HepG2 (cell line): ENCODE measurements at regions not wholly inside any gene's neighbourhood (a gene's known extent, or its start where the extent isn't known, plus 50 kb on each side); places are given as distances from the start of the nearest gene placed in this dataset.

Experiments used
- ATAC-seq: fragments of 200-7000 bp; cut with Tn5 transposase; 3 replicates; pipeline ENCODE4 v1.9.1; 2020; ENCODE audit warnings: mild to moderate bottlenecking, moderate library complexity
- BruUV-seq: library from RNA; stranded (reverse); fragments of 400-500 nt; replicated peaks from 2 replicates; lab custom pipeline; 2021; lab: Mats Ljungman, UMichigan
- CTCF ChIA-PET: fragments of 300-600 bp; formaldehyde crosslinking; extraction: SDS; loops from one replicate; lab custom pipeline; 2021; ENCODE audit warnings: low total read pairs, inconsistent platforms, low intra/inter-chr PET ratio; lab: Yijun Ruan, JAX
- POLR2A ChIA-PET: fragments of 350-600 bp; sonication (Branson Sonifier 250); formaldehyde crosslinking; loops from one replicate; lab custom pipeline; 2020; ENCODE audit warnings: antibody characterized with exemption, inconsistent platforms; lab: Yijun Ruan, JAX
- DNase-seq: peaks from one replicate; pipeline ENCODE4 v3.0.0-alpha.2; 2015; ENCODE audit warnings: low spot score
- FAIRE-seq: peaks from 3 replicates; lab custom pipeline; 2011; peaks lifted over from hg19 to GRCh38; lab: Jason Lieb, UNC
- H2AFZ ChIP-seq: one replicate; pipeline ENCODE4 v1.6.1; 2011; ENCODE audit warnings: low read length, inconsistent platforms
- H3K27ac ChIP-seq: fragments of 300-600 bp; 3 replicates; pipeline ENCODE4 v1.8.0; 2011; ENCODE audit warnings: mixed run types, mild to moderate bottlenecking, mixed read lengths, low read length, inconsistent platforms; ENCODE audit not compliant: insufficient read depth; ENCODE audit errors: extremely low read length
- H3K27me3 ChIP-seq, 2 experiments: fragments of 200-600 bp in 1 of 2; 2 replicates in 1 of 2; 3 replicates in 1 of 2; pipeline versions ENCODE4 v1.6.0 to v1.8.0; 2011; ENCODE audit warnings: low read length in 2 of 2, mild to moderate bottlenecking in 2 of 2, moderate library complexity in 2 of 2, inconsistent platforms in 1 of 2; ENCODE audit not compliant: insufficient read depth in 2 of 2, control insufficient read depth in 1 of 2
- H3K36me3 ChIP-seq, 2 experiments: fragments of 200-600 bp in 1 of 2; replicated peaks in 1 of 2; 2 replicates in 1 of 2; 3 replicates in 1 of 2; pipeline versions ENCODE4 v1.5.1 to v1.8.0; 2011; ENCODE audit warnings: low read length in 2 of 2, inconsistent platforms in 1 of 2; ENCODE audit not compliant: insufficient read depth in 2 of 2, control insufficient read depth in 1 of 2
- H3K4me1 ChIP-seq: 2 replicates; pipeline ENCODE4 v1.5.1; 2012; ENCODE audit warnings: low read length, inconsistent platforms; ENCODE audit not compliant: insufficient read depth
- H3K4me2 ChIP-seq: 2 replicates; pipeline ENCODE4 v1.6.0; 2011; ENCODE audit warnings: low read depth, low read length, inconsistent platforms
- H3K4me3 ChIP-seq, 3 experiments: fragments of 200-600 bp in 1 of 3; sonication (generic), shearing (Covaris generic) in 1 of 3; replicated peaks in 1 of 3; 2 replicates each; pipeline ENCODE4 v1.5.1; 2011 to 2016; ENCODE audit warnings: low read length in 3 of 3, inconsistent platforms in 2 of 3, low read depth in 2 of 3, mild to moderate bottlenecking in 2 of 3, control low read depth in 1 of 3, mixed read lengths in 1 of 3; ENCODE audit not compliant: insufficient read depth in 1 of 3
- H3K79me2 ChIP-seq: one replicate; pipeline ENCODE4 v1.6.1; 2011; ENCODE audit warnings: low read length, inconsistent platforms; ENCODE audit not compliant: insufficient read depth
- H3K9ac ChIP-seq: 2 replicates; pipeline ENCODE4 v1.6.0; 2011; ENCODE audit warnings: mild to moderate bottlenecking, low read depth, low read length, inconsistent platforms; ENCODE audit not compliant: insufficient read depth
- H3K9me3 ChIP-seq: 2 replicates; pipeline ENCODE4 v1.5.1; 2012; ENCODE audit warnings: mild to moderate bottlenecking, low read length
- H4K20me1 ChIP-seq: 2 replicates; pipeline ENCODE4 v1.6.0; 2011; ENCODE audit warnings: inconsistent platforms, mild to moderate bottlenecking, low read length, moderate library complexity; ENCODE audit not compliant: insufficient read depth
- ATF7 ChIP-seq, 2 experiments: fragments of 450-650 bp in 1 of 2; sonication (generic) in 1 of 2; formaldehyde crosslinking in 1 of 2; IDR thresholded peaks; 2 replicates each; pipeline versions ENCODE4 v1.4.0 to v1.6.1; 2016 to 2020; ENCODE audit warnings: antibody characterized with exemption in 1 of 2, mild to moderate bottlenecking in 1 of 2, missing genetic modification reagents in 1 of 2
- CREB1 ChIP-seq, 2 experiments: fragments of 450-650 bp in 1 of 2; IDR thresholded peaks; 2 replicates each; pipeline ENCODE4 v1.6.1; 2016 to 2017; ENCODE audit warnings: control low read depth in 1 of 2, mild to moderate bottlenecking in 1 of 2, missing compliant biosample characterization in 1 of 2, missing genetic modification characterization in 1 of 2
- MED8 ChIP-seq: sonication (generic); formaldehyde crosslinking; IDR thresholded peaks from 2 replicates; pipeline ENCODE4 v1.8.1; 2023; ENCODE audit warnings: mild to moderate bottlenecking, missing genetic modification reagents; ENCODE audit not compliant: insufficient replicate concordance
- MIER2 ChIP-seq: IDR thresholded peaks from 2 replicates; pipeline ENCODE4 v1.6.1; 2016; ENCODE audit warnings: missing biosample characterization, missing genetic modification reagents
- RBM39 ChIP-seq: fragments of 200-400 bp; formaldehyde crosslinking; IDR thresholded peaks from one replicate; pipeline ENCODE4 v1.6.1; 2018; ENCODE audit warnings: antibody characterized with exemption, mild to moderate bottlenecking, low read depth, low read length; ENCODE audit not compliant: poor library complexity, severe bottlenecking
- STAG1 ChIP-seq: sonication (generic); formaldehyde crosslinking; IDR thresholded peaks from 2 replicates; pipeline ENCODE4 v1.4.0; 2020; ENCODE audit warnings: missing genetic modification reagents
- WGBS: methylation state at CpG from one replicate; pipeline ENCODE4 v1.1.6; 2017; ENCODE audit warnings: low lambda C conversion rate; 5-methylcytosine and 5-hydroxymethylcytosine counted together
- in situ Hi-C: cut with HindIII; loops from 2 replicates; pipeline ENCODE4 v1.10.0; 2017; ENCODE audit warnings: low pct_unique_long_range_greater_than_20kb; ENCODE audit not compliant: extremely low pct_ligation_motif_present
- intact Hi-C: fragments of 100-400 bp; cut with micrococcal nuclease; formaldehyde crosslinking; loops from one replicate; pipeline ENCODE4 v1.10.0; 2022; ENCODE audit not compliant: unreplicated experiment
- TF ChIP-seq, protein P1 (sequence below): sonication (generic); formaldehyde crosslinking; IDR thresholded peaks from 2 replicates; pipeline ENCODE4 v1.5.0; 2020; ENCODE audit warnings: mild to moderate bottlenecking, missing genetic modification reagents, moderate library complexity
- TF ChIP-seq, protein P2 (sequence below): sonication (generic); formaldehyde crosslinking; IDR thresholded peaks from 2 replicates; pipeline ENCODE4 v1.8.1; 2023; ENCODE audit warnings: mild to moderate bottlenecking, moderate library complexity, missing genetic modification reagents
- TF ChIP-seq, protein P3 (sequence below): sonication (generic); formaldehyde crosslinking; conservative IDR thresholded peaks from 2 replicates; pipeline ENCODE4 v1.8.0; 2022; ENCODE audit warnings: low read depth, missing genetic modification reagents

DNA sequence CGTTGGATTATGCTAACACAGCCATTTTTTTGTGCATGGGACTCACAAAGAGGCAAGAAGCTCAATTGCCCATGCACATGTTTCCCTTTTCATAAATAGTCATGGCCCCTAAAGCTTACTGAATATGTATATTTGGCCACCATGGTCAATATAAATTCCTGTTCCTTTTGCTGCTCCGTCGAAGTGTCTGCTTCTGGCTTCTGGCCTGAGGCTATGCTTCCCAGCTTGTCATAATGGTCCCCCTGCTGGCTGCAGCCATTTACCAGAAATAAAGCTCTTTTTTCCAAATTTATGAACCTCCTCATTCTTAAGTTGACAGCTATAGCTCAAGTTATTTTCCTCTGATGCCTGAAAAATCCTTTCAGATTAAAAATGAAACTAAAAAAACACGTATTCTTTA lies 602.1 kb downstream of the VGLL3 start (continued):
- TF ChIP-seq, protein P1, sequence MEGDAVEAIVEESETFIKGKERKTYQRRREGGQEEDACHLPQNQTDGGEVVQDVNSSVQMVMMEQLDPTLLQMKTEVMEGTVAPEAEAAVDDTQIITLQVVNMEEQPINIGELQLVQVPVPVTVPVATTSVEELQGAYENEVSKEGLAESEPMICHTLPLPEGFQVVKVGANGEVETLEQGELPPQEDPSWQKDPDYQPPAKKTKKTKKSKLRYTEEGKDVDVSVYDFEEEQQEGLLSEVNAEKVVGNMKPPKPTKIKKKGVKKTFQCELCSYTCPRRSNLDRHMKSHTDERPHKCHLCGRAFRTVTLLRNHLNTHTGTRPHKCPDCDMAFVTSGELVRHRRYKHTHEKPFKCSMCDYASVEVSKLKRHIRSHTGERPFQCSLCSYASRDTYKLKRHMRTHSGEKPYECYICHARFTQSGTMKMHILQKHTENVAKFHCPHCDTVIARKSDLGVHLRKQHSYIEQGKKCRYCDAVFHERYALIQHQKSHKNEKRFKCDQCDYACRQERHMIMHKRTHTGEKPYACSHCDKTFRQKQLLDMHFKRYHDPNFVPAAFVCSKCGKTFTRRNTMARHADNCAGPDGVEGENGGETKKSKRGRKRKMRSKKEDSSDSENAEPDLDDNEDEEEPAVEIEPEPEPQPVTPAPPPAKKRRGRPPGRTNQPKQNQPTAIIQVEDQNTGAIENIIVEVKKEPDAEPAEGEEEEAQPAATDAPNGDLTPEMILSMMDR = peak; percentile 43
- TF ChIP-seq STAG1 (CRISPR knock-in tag) = peak; percentile 51
- TF ChIP-seq, protein P2, sequence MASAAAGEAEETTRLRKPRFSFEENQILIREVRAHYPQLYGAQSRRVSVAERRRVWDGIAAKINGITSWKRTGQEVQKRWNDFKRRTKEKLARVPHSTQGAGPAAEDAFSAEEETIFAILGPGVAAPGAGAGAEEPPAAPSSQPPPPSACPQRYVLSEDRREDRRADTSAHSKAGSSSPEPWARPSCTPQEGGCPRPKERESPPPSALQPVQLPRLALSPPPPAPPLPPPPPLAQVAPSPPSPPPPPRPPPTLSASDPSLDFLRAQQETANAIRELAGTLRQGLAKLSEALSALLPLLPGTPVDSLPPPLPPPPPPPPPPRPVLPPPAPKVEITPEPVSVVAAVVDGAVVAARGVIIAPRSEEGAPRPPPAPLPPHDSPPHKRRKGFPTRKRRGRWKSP = no peak

DNA sequence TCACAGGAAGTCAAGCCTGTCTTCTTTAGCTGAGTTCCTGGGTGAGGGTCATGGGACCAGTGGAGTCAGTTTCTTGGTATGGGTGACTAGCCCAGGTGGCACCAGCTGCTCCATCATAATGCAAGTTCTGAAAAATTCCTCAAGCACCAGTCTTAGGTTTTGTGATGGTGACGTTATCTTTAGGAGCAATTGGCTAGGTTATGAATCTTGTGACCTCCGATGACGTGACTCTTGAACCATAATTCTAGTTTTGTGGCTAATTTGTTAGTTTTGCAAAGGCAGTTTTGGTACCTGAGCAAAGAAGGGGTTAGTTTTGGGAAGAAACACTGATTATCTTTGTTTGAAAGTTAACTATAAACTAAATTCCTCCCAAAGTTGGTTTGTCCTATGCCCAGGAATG lies 608.4 kb downstream of the VGLL3 start:
- intact Hi-C loops = loop anchor here (10.0 kb wide), 1 partner anchor 558 kb away; no protein-coding TSS in a partner anchor

More for the DNA sequence above, 608.4 kb downstream of the VGLL3 start:
- no peak overlapping the region for H3K27ac ChIP-seq
- TF ChIP-seq RBM39 (no peak), CREB1 (IDR thresholded peaks at IDR 0.05) (peak; percentile 75), CREB1 (CRISPR knock-in tag; IDR thresholded peaks at IDR 0.05) (no peak), ATF7 (IDR thresholded peaks at IDR 0.05) (peak; percentile 60; the same call in 1 of the 2 replicates), ATF7 (CRISPR knock-in tag; IDR thresholded peaks at IDR 0.05) (no peak), MED8 (CRISPR knock-in tag) (no peak), MIER2 (CRISPR knock-in tag) (no peak)
- TF ChIP-seq, protein P3, sequence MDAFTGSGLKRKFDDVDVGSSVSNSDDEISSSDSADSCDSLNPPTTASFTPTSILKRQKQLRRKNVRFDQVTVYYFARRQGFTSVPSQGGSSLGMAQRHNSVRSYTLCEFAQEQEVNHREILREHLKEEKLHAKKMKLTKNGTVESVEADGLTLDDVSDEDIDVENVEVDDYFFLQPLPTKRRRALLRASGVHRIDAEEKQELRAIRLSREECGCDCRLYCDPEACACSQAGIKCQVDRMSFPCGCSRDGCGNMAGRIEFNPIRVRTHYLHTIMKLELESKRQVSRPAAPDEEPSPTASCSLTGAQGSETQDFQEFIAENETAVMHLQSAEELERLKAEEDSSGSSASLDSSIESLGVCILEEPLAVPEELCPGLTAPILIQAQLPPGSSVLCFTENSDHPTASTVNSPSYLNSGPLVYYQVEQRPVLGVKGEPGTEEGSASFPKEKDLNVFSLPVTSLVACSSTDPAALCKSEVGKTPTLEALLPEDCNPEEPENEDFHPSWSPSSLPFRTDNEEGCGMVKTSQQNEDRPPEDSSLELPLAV (CRISPR knock-in tag) = no peak
- H3K4me1 ChIP-seq = no peaks in the 10 kb centered on the region
- no TSS peak for BruUV-seq
- in situ Hi-C loops = no loop called here
- H3K4me3 ChIP-seq = no peak overlapping the region
- H3K36me3 ChIP-seq = no peaks in the 10 kb centered on the region
- H4K20me1 ChIP-seq = no peaks in the 10 kb centered on the region
- DNase-seq = no peak
- no peak overlapping the region for H3K4me2 ChIP-seq
- H3K9me3 ChIP-seq = no peaks in the 10 kb centered on the region
- no peak overlapping the region for H2AFZ ChIP-seq
- POLR2A ChIA-PET = no interaction called here
- FAIRE-seq = no peak
- H3K9ac ChIP-seq = no peak overlapping the region
- H3K27me3 ChIP-seq = no peaks in the 10 kb centered on the region
- WGBS = 9% methylated on average over 3 of the region's 3 CpGs
- ATAC-seq = no peak
- no peaks in the 10 kb centered on the region for H3K79me2 ChIP-seq
- CTCF ChIA-PET = no interaction called here
